Umbilical cord (tissue), 1 donor: ENCODE measurements at regions not wholly inside any gene's neighbourhood (a gene's known extent, or its start where the extent isn't known, plus 50 kb on each side); places are given as distances from the start of the nearest gene placed in this dataset.
"Not testable (repeated sequence)": the region's sequence is repeated elsewhere in the genome, so short reads cannot be mapped to it uniquely, and the experiment has no call there.

Source experiments
- DNase-seq: peaks from one replicate; pipeline ENCODE4 v3.0.0-alpha.2; 2015; ENCODE audit warnings: low spot score

DNA sequence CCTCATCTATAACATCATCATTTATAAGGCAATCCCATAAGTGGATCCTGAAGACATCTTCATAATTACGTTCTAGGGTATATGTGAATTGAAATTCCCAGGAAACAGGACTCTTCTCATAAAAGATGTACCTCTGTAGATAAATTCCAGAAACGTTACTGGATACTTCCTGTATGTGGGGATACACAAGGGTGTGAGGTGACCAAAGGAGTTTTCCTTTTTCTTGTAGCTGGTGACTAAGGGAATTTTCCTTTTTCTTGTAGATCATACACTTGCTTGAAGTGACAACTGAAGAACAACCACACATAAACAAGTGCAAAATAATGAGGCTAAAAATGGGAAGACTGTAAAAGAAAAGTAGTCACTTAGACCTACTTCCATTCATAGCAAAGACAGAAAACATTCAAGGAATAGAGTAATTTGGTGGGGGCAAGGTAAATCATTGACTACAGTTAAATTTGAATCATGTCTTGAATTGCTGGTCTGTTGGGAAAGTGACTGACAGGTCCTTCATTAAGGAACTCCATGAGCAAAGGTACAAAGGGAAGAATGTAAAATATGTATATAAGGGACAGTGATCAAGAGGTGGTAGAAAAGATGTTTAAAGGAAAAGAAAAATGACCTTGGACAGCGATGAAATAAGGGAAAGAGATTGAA is 53.2 kb upstream of the UBE2E3 start:
- DNase-seq = no peak

DNA sequence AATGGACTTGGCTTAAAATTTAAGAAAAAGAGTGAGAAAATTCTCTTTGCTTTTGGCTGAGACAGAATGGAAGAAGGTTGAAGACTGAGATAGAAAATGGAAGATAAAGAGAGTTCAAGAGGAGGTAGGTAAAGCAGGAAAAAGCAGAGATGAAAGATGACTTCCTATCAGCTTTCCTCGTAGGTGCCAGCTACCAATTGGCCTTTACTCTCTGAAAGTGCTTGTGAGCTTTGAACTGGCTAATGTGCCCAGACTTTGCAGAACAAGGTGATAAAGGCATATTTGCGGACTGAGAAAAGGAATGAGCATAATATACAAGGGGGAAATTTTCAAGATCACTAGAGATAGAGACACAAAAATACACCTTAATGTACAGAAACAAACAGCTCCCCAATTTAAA is 54.7 kb upstream of the UBE2E3 start:
- DNase-seq = no peak

DNA sequence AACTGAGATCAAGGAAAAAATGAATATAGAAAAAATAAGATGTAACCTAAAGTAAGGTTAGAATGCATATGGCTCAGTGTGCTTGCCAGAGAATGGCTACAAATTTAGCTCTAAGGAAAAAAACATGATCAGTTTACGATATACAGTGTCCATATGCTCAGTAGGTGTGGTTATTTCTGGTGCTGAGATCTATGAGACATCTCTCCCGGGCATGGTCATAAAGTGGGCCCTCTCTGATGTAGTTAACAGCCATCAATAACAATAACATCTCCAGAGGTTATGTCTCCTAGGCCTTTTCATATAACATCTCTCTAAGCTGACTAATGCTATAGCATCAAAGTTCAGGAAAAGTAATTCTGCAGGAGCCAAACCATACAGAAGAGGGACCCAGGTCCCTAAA is 56.3 kb upstream of the UBE2E3 start:
- DNase-seq = no peak

DNA sequence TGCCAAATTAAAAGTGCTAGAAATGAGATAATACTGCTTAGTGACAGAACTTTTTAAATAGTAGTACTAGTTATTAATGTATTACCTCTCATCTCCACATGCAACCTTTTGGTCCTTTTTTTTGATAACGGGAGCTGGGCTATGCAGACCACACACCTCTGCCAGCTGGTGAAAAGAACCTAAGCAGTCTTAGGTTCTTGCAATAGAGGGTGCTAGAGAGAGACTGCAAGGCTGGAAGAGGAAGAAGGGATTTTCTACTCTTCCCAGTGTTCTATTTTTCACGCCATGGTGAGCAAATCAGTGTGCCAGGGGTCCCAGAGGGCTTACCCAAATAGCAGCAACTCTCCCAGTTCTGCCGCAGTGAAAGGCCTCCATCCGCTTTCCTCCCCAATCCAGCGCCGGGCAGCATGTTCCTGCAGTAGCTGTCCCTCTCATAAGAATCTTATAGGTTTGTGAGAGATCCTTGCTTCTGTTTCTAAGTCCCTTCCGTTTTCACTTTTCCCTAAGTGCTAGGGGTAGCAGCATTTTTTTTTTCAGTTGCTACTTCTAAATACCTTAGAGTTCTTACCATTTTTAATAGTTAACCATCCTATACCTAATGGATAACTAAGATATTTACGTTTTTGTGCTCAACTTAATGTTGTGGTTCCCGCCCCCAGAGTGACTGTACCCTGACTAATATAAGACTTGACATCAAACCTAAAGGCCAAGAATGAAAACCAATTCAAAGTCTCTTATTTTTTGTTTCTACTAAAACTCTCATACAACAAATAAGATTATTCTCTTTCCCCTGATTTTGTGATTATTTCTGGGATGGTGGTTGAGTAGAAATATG is 69.4 kb upstream of the UBE2E3 start:
- no peak for DNase-seq

- DNase-seq = no peak
Observed at GRCh38 chr2:180907731-180908130, 72.7 kb upstream of the UBE2E3 start.

DNA sequence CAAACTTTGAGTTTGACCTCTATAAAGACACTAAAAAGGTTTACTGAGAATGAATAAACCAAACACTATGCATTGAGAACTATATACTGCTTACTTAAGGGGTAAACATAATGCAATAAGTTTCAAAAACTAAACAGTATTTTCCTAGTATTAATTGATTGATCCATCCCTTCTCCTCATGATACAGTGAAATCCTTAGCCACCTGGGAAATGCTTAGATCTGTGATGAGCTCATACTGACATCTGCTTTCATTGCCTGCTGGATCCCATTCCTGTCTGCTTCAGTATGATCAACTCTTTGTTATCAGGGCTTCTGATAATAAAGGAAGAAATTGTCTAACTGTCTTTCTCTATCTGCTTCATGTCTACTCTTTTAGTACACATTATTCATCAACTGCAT is 74.9 kb upstream of the UBE2E3 start:
- DNase-seq = no peak

GRCh38 chr2:180905002-180905401 is 75.4 kb upstream of the UBE2E3 start:
- no peak for DNase-seq

DNA sequence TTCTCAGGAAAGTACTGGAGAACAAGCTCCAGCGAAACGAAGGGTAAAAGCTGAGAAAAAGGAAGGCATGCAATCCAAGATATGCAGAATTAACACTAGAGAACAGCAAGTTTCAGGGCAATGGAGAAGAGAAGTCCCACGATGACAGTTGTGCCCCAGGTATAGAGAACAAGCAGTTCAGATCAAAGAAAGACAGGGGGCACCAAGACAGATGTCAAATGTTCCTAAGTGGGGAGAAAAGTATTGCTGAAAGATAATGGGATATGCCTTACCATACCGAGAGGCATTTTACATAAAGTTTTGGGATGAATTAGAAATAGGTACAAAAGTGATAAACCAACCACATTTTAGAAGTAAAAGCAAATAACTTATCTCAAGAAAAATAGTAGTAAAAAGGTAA is 79.1 kb upstream of the UBE2E3 start:
- DNase-seq = no peak

DNA sequence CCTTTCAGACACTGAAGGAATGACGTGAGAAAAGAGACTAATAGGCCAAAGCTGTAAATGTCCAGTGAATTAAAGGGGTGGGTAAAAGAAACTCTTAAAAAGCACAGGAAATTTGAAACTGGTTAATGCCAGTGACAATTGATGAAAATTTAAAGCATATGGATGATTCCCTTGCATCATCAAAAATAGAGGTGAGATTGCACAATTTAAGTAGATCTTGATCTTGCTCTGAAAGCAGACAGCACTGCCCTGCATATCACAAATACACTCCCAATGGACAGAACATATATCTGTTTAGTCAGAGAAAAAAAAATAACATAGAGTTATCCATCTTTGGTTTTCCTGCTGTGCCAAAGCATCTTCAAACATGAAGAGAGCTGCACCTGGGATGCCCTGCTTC is 86.7 kb upstream of the UBE2E3 start:
- DNase-seq = no peak

GRCh38 chr2:180892091-180892490 is 88.3 kb upstream of the UBE2E3 start:
- peak; percentile 91 for DNase-seq

- no peak for DNase-seq
Observed at GRCh38 chr2:180891360-180891759, 89.0 kb upstream of the UBE2E3 start.

- no peak for DNase-seq
Observed at GRCh38 chr2:180890781-180891180, 89.6 kb upstream of the UBE2E3 start.

DNA sequence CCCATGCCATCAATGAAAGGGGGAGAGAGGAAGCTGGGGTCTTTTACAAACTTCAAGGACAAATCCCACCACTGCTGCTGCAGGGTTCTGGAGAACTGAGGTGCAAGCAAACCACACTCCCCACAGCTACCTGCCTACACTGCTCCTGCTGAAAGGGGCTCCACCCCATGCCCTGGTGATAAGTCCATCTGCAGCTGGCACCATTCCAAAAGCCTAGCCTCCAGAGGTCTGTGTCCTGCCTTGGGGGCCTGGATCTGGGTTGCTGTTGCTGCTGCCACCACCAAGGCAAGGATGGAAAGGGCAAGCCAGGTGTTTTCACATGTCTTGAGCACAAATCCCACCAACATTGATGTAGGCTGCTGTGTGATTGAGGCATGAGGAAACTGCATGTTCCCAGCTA is 97.4 kb upstream of the UBE2E3 start:
- DNase-seq = no peak

GRCh38 chr2:180876506-180876905 is 103.9 kb upstream of the UBE2E3 start:
- DNase-seq = no peak

- no peak for DNase-seq
Observed at GRCh38 chr2:180873219-180873618, 107.2 kb upstream of the UBE2E3 start.

DNA sequence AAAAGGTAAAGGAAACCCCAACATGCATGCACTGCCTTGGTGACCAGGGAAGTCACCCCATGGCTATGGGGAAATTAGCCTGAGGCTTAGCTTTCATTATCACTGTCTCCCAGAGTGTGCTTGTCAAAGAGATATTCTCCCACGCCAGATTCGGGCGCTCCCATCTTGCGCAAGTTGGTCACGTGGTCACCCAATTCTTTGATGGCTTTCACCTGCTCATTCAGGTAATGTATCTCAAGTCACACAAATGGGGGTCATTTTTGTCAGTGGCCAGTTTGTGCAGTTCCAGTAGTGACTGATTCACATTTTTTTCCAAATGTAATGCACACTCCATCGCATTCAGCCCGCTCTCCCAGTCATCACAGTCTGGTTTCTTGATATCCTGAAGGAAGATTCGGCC is 107.6 kb upstream of the UBE2E3 start:
- not testable (repeated sequence) for DNase-seq

DNA sequence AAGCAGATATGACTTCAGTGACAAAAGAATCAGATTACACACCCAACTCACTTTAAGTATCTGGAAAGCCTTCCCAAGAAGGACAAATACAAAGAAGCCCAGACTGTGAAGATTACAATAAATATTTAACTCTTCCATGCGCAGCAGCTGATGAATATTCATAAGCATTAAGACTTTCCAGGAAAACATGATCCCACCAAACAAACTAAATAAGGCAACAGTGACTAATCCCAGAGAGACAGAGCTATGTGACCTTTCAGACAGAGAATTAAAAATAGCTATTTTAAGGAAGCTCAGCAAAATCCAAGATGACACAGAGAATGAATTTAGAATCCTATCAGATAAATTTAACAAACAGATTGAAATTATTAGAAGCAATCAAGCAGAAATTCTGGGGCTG is 108.2 kb upstream of the UBE2E3 start:
- no peak for DNase-seq

DNA sequence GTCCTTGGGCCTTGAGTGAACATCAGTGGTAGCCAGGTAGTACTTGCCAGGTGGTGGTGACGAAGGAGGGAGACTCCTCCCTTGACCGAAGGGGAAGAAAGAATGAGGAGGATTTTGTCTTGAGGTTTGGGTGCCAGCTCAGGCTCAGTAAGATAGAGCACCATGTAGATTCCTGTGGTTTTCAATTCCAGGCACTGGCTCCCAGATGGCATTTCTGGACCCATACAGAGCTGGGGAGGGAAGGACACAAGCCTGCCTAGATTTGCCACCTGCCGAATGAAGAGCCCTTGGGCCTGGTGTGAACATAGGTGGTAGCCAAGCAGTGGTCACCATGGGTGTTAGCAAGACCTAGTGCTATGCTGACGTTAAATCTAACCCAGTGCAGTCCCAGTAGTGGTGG is 108.8 kb upstream of the UBE2E3 start:
- DNase-seq = no peak

GRCh38 chr2:180849851-180850250 is 130.6 kb upstream of the UBE2E3 start:
- DNase-seq = no peak

DNA sequence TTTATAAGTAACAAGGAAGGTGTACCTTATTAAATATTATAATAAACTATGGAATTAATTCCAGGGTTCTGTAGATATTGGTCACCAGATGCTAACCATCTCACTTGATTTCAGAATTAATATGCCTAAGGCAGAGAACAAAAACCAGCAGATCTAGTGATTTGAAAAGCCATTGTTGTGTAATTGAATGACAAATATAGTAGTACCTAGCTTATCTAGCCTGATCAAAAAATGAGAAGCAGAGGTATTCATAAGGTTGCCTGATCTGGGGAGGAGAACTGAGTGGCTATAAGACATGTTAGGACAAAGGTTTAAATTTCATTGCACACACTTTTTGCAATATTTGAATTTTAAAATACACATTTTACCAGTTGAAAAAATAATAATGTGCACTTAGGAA is 132.0 kb upstream of the UBE2E3 start:
- no peak for DNase-seq

DNA sequence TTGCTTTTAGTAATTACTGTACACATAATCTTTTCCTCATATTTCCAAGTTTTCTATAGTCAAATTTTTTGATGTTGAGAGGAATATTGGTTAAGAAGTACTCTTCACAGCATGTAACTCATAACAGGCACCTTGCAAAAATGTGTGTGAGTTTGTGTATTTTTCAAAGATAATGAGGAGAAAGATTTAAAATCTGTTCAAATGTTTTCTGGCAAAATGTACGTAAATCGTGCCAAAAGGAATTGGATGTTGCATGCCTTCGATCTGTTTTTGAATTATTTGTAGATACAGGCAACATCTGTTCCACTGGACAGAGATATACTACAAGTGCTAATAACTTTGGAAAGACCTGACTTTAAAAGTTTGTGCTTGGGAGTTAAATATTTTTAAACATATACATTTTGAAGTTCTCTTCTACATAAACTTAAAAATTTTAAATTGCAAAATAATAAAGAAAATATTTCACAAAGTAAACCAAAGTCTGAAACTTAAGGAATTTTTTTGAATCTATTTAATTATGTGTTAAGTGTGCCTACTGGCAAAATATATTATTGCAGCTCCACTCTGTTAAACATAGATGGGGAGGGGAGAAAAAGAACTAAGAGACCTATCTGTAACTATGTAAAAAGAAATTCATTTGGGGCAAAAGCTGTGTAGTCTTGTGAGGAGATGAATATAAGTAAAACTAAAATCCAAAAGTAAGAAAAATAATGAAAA is 133.5 kb upstream of the UBE2E3 start:
- no peak for DNase-seq

GRCh38 chr2:180842461-180842860 is 137.9 kb upstream of the UBE2E3 start:
- no peak for DNase-seq

DNA sequence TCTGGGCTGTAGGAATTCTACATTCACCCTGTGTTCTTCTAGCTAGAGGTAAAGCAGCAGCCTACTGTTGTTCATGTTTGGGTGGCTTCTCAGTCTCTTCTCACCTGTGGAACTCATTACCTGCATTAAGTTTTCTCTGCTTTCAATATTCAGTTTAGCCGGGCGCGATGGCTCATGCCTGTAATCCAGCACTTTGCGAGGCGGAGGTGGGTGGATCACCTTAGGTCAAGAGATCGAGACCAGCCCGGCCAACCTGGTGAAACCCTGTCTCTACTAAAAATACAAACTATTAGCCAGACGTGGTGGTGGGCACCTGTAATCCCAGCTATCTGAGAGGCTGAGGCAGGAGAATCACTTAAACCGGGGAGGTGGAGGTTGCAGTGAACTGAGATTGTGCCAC is 139.8 kb upstream of the UBE2E3 start:
- no peak for DNase-seq
